GM23338 (cell line): ENCODE measurements at regions not wholly inside any gene's neighbourhood (a gene's known extent, or its start where the extent isn't known, plus 50 kb on each side); places are given as distances from the start of the nearest gene placed in this dataset.

Experiments used
- ATAC-seq: fragments of 200-7000 bp; cut with Tn5 transposase; 3 replicates; pipeline ENCODE4 v1.9.1; 2020
- DNase-seq: peaks from one replicate; pipeline ENCODE4 v3.0.0-alpha.2; 2015; ENCODE audit warnings: low spot score
- H2AFZ ChIP-seq: fragments of 200-600 bp; sonication (generic); 2 replicates; pipeline ENCODE4 v1.8.0; 2016; ENCODE audit warnings: antibody characterized with exemption, mild to moderate bottlenecking, moderate library complexity
- H3F3A ChIP-seq: fragments of 200-600 bp; sonication (generic); replicated peaks from 2 replicates; pipeline ENCODE4 v1.8.0; 2017; ENCODE audit warnings: antibody characterized with exemption, mixed run types, low read depth
- H3K27ac ChIP-seq: fragments of 200-600 bp; sonication (generic); 2 replicates; pipeline ENCODE4 v1.6.1; 2016; ENCODE audit warnings: low read depth
- H3K27me3 ChIP-seq: fragments of 200-600 bp; sonication (generic); 2 replicates; pipeline ENCODE4 v1.8.0; 2016; ENCODE audit warnings: mild to moderate bottlenecking, mixed run types, moderate library complexity; ENCODE audit not compliant: insufficient read depth
- H3K36me3 ChIP-seq: fragments of 200-600 bp; sonication (generic); 2 replicates; pipeline ENCODE4 v1.8.0; 2016; ENCODE audit warnings: mild to moderate bottlenecking; ENCODE audit not compliant: insufficient read depth
- H3K4me1 ChIP-seq: fragments of 200-600 bp; sonication (generic); 2 replicates; pipeline ENCODE4 v1.8.0; 2016; ENCODE audit warnings: mild to moderate bottlenecking, moderate library complexity; ENCODE audit not compliant: insufficient read depth
- H3K4me2 ChIP-seq: fragments of 200-600 bp; sonication (generic); 2 replicates; pipeline ENCODE4 v1.7.1; 2017; ENCODE audit warnings: mixed run types
- H3K4me3 ChIP-seq: fragments of 200-600 bp; sonication (generic); 2 replicates; pipeline ENCODE4 v1.6.1; 2016; ENCODE audit warnings: mixed run types
- H3K79me2 ChIP-seq: fragments of 200-600 bp; sonication (generic); replicated peaks from 2 replicates; pipeline ENCODE4 v1.8.0; 2017; ENCODE audit warnings: mild to moderate bottlenecking; ENCODE audit not compliant: insufficient read depth
- H3K9me2 ChIP-seq: fragments of 200-600 bp; sonication (generic); 2 replicates; pipeline ENCODE4 v1.8.0; 2017; ENCODE audit not compliant: insufficient read depth
- H4K20me1 ChIP-seq: fragments of 200-600 bp; sonication (generic); replicated peaks from 2 replicates; pipeline ENCODE4 v1.8.0; 2017; ENCODE audit warnings: mild to moderate bottlenecking; ENCODE audit not compliant: insufficient read depth
- H3K27ac Mint-ChIP-seq: 2 replicates; pipeline ENCODE4 v1.8.0; 2020; ENCODE audit warnings: inconsistent platforms, mild to moderate bottlenecking, moderate library complexity, mixed read lengths
- H3K27me3 Mint-ChIP-seq: 3 replicates; pipeline ENCODE4 v1.8.0; 2022; ENCODE audit warnings: low read depth, mild to moderate bottlenecking, moderate library complexity, mixed read lengths, inconsistent platforms; ENCODE audit not compliant: insufficient read depth, poor library complexity
- H3K36me3 Mint-ChIP-seq: 3 replicates; pipeline ENCODE4 v1.8.0; 2021; ENCODE audit warnings: low read depth, mild to moderate bottlenecking, inconsistent platforms, moderate library complexity, mixed read lengths
- H3K4me1 Mint-ChIP-seq: 3 replicates; pipeline ENCODE4 v1.8.0; 2020; ENCODE audit warnings: mild to moderate bottlenecking, inconsistent platforms, mixed read lengths
- H3K4me3 Mint-ChIP-seq: 3 replicates; pipeline ENCODE4 v1.8.0; 2021; ENCODE audit warnings: moderate library complexity, mild to moderate bottlenecking, inconsistent platforms, mixed read lengths
- H3K9me3 Mint-ChIP-seq: 3 replicates; pipeline ENCODE4 v1.8.0; 2020; ENCODE audit warnings: moderate library complexity, mild to moderate bottlenecking, inconsistent platforms, mixed read lengths
- CREB1 ChIP-seq: fragments of 250-450 bp; sonication (Bioruptor Pico); IDR thresholded peaks from 2 replicates; pipeline ENCODE4 v1.5.0; 2020; ENCODE audit warnings: low read depth, mild to moderate bottlenecking, moderate library complexity
- CTCF ChIP-seq, 2 experiments: fragments of 200-600 bp in 1 of 2; sonication (generic) in 1 of 2; conservative IDR thresholded peaks; 2 replicates each; pipeline versions ENCODE4 v1.5.1 to v1.6.1; 2016 to 2017; ENCODE audit warnings: antibody characterized with exemption in 2 of 2, low read depth in 2 of 2, mild to moderate bottlenecking in 2 of 2, moderate library complexity in 1 of 2
- EZH2 ChIP-seq: fragments of 200-600 bp; sonication (generic); IDR thresholded peaks from one replicate; pipeline ENCODE4 v1.8.0; 2017; ENCODE audit warnings: antibody characterized with exemption, mild to moderate bottlenecking, low read depth; ENCODE audit not compliant: unreplicated experiment
- POLR2AphosphoS5 ChIP-seq: IDR thresholded peaks from 2 replicates; pipeline ENCODE4 v1.6.1; 2016; ENCODE audit warnings: antibody characterized with exemption, low read depth
- REST ChIP-seq: IDR thresholded peaks from one replicate; pipeline ENCODE4 v1.6.1; 2018; ENCODE audit warnings: antibody characterized with exemption; ENCODE audit not compliant: unreplicated experiment
- STAT1 ChIP-seq: IDR thresholded peaks from one replicate; pipeline ENCODE4 v1.6.1; 2016; ENCODE audit warnings: antibody characterized with exemption; ENCODE audit not compliant: unreplicated experiment
- ZNF114 ChIP-seq: fragments of 250-450 bp; sonication (Bioruptor Pico); IDR thresholded peaks from 2 replicates; pipeline ENCODE4 v1.5.0; 2020; ENCODE audit warnings: mild to moderate bottlenecking, moderate library complexity
- ZNF331 ChIP-seq: fragments of 250-450 bp; sonication (Bioruptor Pico); IDR thresholded peaks from 2 replicates; pipeline ENCODE4 v1.5.0; 2020; ENCODE audit warnings: low read depth, mild to moderate bottlenecking, moderate library complexity
- ZNF462 ChIP-seq: fragments of 250-450 bp; sonication (Bioruptor Pico); IDR thresholded peaks from 2 replicates; pipeline ENCODE4 v1.5.0; 2020; ENCODE audit warnings: mild to moderate bottlenecking, moderate library complexity

- no peak for TF ChIP-seq REST
Measured at GRCh38 chr9:81480828-81481604, 208.3 kb downstream of the TLE1 start (continued).

GRCh38 chr9:81479573-81479972 is 209.8 kb downstream of the TLE1 start:
- Histone ChIP-seq H4K20me1 (no peaks in the 10 kb centered on the region), H3K4me3 (no peak overlapping the region), H3K27me3 (no peaks in the 10 kb centered on the region), H3K79me2 (no peaks in the 10 kb centered on the region), H3K36me3 (no peaks in the 10 kb centered on the region), H3K9me2 (peaks cover 8% of the 10 kb centered on the region), H3K4me2 (no peak overlapping the region), H3K27ac (no peak overlapping the region), H3F3A (no peaks in the 10 kb centered on the region), H3K4me1 (no peaks in the 10 kb centered on the region), H2AFZ (no peak overlapping the region)
- ATAC-seq (no peak), DNase-seq (no peak)
- Mint-ChIP-seq H3K27me3 (no peaks in the 10 kb centered on the region), H3K27ac (no peak overlapping the region), H3K36me3 (no peaks in the 10 kb centered on the region), H3K4me1 (no peaks in the 10 kb centered on the region), H3K4me3 (no peak overlapping the region), H3K9me3 (no peaks in the 10 kb centered on the region)
- TF ChIP-seq CTCF (conservative IDR thresholded peaks at IDR 0.05; ENCODE audit: low read depth in 2 of 2) (no peak), POLR2AphosphoS5 (no peak), ZNF114 (CRISPR knock-in tag) (no peak), REST (no peak), STAT1 (no peak), ZNF462 (no peak), CREB1 (CRISPR knock-in tag) (no peak), EZH2 (no peak), ZNF331 (CRISPR knock-in tag) (no peak)
